ENCODE measurements at regions not wholly inside any gene's neighbourhood (a gene's known extent, or its start where the extent isn't known, plus 50 kb on each side); places are given as distances from the start of the nearest gene placed in this dataset.

- no peak overlapping the region for H3K4me3 ChIP-seq
- 66 to 75% methylated on average over 10 of the region's 10 CpGs for WGBS, 2 donors
- no peak overlapping the region for H3K27ac ChIP-seq
- TF ChIP-seq CTCF (IDR thresholded peaks at IDR 0.05) (no peak), EP300 (IDR thresholded peaks at IDR 0.05) (no peak), POLR2A (IDR thresholded peaks at IDR 0.05) (no peak)
- no peaks in the 10 kb centered on the region for H3K4me1 ChIP-seq
- no peaks in the 10 kb centered on the region for H3K27me3 ChIP-seq
- peaks cover 0 to 29% (median 0%) of the 10 kb centered on the region in 4 donors for H3K9me3 ChIP-seq
- no peaks in the 10 kb centered on the region for H3K36me3 ChIP-seq
- DNase-seq (ENCODE audit: low spot score in 2 of 2): no peak
Observed at GRCh38 chr22:47445716-47446290, 683.4 kb downstream of the TBC1D22A start.

- no peaks in the 10 kb centered on the region for H3K4me1 ChIP-seq
- WGBS, 2 donors: 82 to 95% methylated on average over 5 of the region's 5 CpGs
- H3K36me3 ChIP-seq: no peaks in the 10 kb centered on the region
- no peak for DNase-seq (ENCODE audit: low spot score in 2 of 2)
- H3K4me3 ChIP-seq: no peak overlapping the region
- H3K27ac ChIP-seq: no peak overlapping the region
- TF ChIP-seq EP300 (IDR thresholded peaks at IDR 0.05): no peak
- no peak for TF ChIP-seq POLR2A (IDR thresholded peaks at IDR 0.05)
- TF ChIP-seq CTCF (IDR thresholded peaks at IDR 0.05): no peak
- H3K27me3 ChIP-seq: no peaks in the 10 kb centered on the region
- peaks cover 0 to 35% (median 0%) of the 10 kb centered on the region in 4 donors for H3K9me3 ChIP-seq
Observed at GRCh38 chr22:47445212-47445611, 682.8 kb downstream of the TBC1D22A start.

GRCh38 chr22:47444746-47445065 is 682.3 kb downstream of the TBC1D22A start:
- Histone ChIP-seq H3K36me3 (no peaks in the 10 kb centered on the region), H3K27ac (no peak overlapping the region), H3K9me3 (peaks cover 0 to 39% (median 0%) of the 10 kb centered on the region in 4 donors), H3K4me1 (no peaks in the 10 kb centered on the region), H3K27me3 (no peaks in the 10 kb centered on the region), H3K4me3 (no peak overlapping the region)
- WGBS, 2 donors: 75 to 78% methylated on average over 6 of the region's 6 CpGs
- TF ChIP-seq POLR2A (IDR thresholded peaks at IDR 0.05) (no peak), CTCF (IDR thresholded peaks at IDR 0.05) (no peak), EP300 (IDR thresholded peaks at IDR 0.05) (no peak)
- no peak for DNase-seq (ENCODE audit: low spot score in 2 of 2)

- whole genome bisulfite sequencing, 2 donors: 75 to 77% methylated on average over 16 of the region's 16 CpGs
- H3K4me1 ChIP-seq: no peaks in the 10 kb centered on the region
- H3K27ac ChIP-seq: no peak overlapping the region
- H3K36me3 ChIP-seq: no peaks in the 10 kb centered on the region
- no peak overlapping the region for H3K4me3 ChIP-seq
- peaks cover 0 to 39% (median 0%) of the 10 kb centered on the region in 4 donors for H3K9me3 ChIP-seq
- no peaks in the 10 kb centered on the region for H3K27me3 ChIP-seq
- DNase-seq (ENCODE audit: low spot score in 2 of 2): no peak
- no peak for TF ChIP-seq POLR2A (IDR thresholded peaks at IDR 0.05)
- TF ChIP-seq CTCF (IDR thresholded peaks at IDR 0.05): no peak
- TF ChIP-seq EP300 (IDR thresholded peaks at IDR 0.05): no peak
Observed at GRCh38 chr22:47443836-47444745, 681.6 kb downstream of the TBC1D22A start.

- H3K27me3 ChIP-seq: no peaks in the 10 kb centered on the region
- peaks cover 0 to 41% (median 0%) of the 10 kb centered on the region in 4 donors for H3K9me3 ChIP-seq
- no peak for DNase-seq (ENCODE audit: low spot score in 2 of 2)
- H3K4me1 ChIP-seq: no peaks in the 10 kb centered on the region
- H3K27ac ChIP-seq: no peak overlapping the region
- TF ChIP-seq EP300 (IDR thresholded peaks at IDR 0.05) (no peak), POLR2A (IDR thresholded peaks at IDR 0.05) (no peak), CTCF (IDR thresholded peaks at IDR 0.05) (no peak)
- H3K4me3 ChIP-seq: no peak overlapping the region
- 81% methylated on average over 6 of the region's 6 CpGs for WGBS, 2 donors
- H3K36me3 ChIP-seq: no peaks in the 10 kb centered on the region
Observed at GRCh38 chr22:47442821-47443220, 680.4 kb downstream of the TBC1D22A start.

Data from tibial nerve (tissue), 4 donors.